ENCODE measurements at regions not wholly inside any gene's neighbourhood (a gene's known extent, or its start where the extent isn't known, plus 50 kb on each side); places are given as distances from the start of the nearest gene placed in this dataset.

DNA sequence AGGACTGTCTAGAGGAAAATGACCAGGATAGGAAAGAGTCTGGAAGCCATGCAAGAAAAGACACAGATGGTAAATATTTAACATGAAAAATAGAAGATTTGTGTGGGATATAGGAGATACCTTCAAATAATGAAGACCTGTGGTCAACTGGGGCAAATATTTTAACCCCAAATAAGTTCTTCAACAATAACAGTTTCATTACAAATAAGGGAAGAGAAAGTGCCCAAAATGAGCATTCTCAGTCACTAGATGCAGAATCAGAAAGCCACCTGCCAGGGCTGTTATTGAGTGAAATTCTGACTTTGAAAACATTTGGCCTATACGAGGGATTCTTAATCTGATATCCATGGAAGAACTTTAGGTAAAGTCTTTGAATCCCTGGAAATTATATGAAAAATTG, 231.2 kb upstream of the PLEKHG7 start (continued):
- TF ChIP-seq, protein P1, sequence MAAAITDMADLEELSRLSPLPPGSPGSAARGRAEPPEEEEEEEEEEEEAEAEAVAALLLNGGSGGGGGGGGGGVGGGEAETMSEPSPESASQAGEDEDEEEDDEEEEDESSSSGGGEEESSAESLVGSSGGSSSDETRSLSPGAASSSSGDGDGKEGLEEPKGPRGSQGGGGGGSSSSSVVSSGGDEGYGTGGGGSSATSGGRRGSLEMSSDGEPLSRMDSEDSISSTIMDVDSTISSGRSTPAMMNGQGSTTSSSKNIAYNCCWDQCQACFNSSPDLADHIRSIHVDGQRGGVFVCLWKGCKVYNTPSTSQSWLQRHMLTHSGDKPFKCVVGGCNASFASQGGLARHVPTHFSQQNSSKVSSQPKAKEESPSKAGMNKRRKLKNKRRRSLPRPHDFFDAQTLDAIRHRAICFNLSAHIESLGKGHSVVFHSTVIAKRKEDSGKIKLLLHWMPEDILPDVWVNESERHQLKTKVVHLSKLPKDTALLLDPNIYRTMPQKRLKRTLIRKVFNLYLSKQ (tag by site-specific recombination; IDR thresholded peaks at IDR 0.05; ENCODE audit: borderline replicate concordance), result no peak
- TF ChIP-seq SP7 (tag by site-specific recombination; IDR thresholded peaks at IDR 0.05) (no peak), ZNF677 (tag by site-specific recombination; IDR thresholded peaks at IDR 0.05) (no peak)
- TF ChIP-seq, protein P2, sequence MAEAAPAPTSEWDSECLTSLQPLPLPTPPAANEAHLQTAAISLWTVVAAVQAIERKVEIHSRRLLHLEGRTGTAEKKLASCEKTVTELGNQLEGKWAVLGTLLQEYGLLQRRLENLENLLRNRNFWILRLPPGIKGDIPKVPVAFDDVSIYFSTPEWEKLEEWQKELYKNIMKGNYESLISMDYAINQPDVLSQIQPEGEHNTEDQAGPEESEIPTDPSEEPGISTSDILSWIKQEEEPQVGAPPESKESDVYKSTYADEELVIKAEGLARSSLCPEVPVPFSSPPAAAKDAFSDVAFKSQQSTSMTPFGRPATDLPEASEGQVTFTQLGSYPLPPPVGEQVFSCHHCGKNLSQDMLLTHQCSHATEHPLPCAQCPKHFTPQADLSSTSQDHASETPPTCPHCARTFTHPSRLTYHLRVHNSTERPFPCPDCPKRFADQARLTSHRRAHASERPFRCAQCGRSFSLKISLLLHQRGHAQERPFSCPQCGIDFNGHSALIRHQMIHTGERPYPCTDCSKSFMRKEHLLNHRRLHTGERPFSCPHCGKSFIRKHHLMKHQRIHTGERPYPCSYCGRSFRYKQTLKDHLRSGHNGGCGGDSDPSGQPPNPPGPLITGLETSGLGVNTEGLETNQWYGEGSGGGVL (tag by site-specific recombination; IDR thresholded peaks at IDR 0.05), result no peak

DNA sequence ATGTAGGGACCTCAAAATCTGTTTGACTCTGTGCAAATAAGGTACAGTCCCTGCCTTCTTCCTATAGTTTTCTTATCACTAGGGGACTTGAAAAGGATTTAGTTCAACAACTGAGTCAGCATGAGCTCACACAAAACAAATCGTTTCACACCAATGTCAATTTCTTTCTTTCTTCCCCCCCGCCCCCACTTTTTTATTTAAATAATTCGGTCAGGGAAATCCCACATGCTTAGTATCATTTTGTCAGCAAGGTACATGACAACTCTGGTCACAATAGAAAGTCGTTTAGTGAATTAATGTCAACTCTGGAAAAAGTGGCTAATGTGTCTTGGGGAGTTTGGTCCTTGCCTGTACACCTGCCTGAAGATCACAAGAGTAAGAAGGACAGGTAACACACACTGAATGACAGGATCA, 232.2 kb upstream of the PLEKHG7 start:
- ChIA-PET CTCF (interaction anchor here (0.6 kb wide), 1 partner anchor 1064 kb away, joined by 8 read pairs; no protein-coding TSS in a partner anchor), POLR2A (interaction anchor here (0.7 kb wide), 1 partner anchor 325 kb away, joined by 3 read pairs; the partner anchor contains the start of gene BTG1)
- Histone ChIP-seq H3K27ac (ENCODE audit: extremely low read depth, low read depth, low read length) (no peak overlapping the region), H3K9me3 (ENCODE audit: control insufficient read depth, insufficient read depth, low read depth, low read length) (no peaks in the 10 kb centered on the region), H3K4me3 (ENCODE audit: low read depth, low read length) (no peak overlapping the region), H3K36me3 (ENCODE audit: control insufficient read depth in 2 of 2, insufficient read depth in 1 of 2, low read length in 2 of 2) (no peaks in the 10 kb centered on the region), H3K4me1 (ENCODE audit: control insufficient read depth, insufficient read depth, low read length) (peaks cover 8% of the 10 kb centered on the region; the same call in 1 of the 2 replicates)
- TF ChIP-seq ZNF555 (tag by site-specific recombination; conservative IDR thresholded peaks at IDR 0.05) (no peak), ZSCAN23 (tag by site-specific recombination; IDR thresholded peaks at IDR 0.05) (no peak)
- TF ChIP-seq, protein P3, sequence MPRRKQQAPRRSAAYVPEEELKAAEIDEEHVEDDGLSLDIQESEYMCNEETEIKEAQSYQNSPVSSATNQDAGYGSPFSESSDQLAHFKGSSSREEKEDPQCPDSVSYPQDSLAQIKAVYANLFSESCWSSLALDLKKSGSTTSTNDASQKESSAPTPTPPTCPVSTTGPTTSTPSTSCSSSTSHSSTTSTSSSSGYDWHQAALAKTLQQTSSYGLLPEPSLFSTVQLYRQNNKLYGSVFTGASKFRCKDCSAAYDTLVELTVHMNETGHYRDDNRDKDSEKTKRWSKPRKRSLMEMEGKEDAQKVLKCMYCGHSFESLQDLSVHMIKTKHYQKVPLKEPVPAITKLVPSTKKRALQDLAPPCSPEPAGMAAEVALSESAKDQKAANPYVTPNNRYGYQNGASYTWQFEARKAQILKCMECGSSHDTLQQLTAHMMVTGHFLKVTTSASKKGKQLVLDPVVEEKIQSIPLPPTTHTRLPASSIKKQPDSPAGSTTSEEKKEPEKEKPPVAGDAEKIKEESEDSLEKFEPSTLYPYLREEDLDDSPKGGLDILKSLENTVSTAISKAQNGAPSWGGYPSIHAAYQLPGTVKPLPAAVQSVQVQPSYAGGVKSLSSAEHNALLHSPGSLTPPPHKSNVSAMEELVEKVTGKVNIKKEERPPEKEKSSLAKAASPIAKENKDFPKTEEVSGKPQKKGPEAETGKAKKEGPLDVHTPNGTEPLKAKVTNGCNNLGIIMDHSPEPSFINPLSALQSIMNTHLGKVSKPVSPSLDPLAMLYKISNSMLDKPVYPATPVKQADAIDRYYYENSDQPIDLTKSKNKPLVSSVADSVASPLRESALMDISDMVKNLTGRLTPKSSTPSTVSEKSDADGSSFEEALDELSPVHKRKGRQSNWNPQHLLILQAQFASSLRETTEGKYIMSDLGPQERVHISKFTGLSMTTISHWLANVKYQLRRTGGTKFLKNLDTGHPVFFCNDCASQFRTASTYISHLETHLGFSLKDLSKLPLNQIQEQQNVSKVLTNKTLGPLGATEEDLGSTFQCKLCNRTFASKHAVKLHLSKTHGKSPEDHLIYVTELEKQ (tag by site-specific recombination; IDR thresholded peaks at IDR 0.05; ENCODE audit: borderline replicate concordance), result no peak

DNA sequence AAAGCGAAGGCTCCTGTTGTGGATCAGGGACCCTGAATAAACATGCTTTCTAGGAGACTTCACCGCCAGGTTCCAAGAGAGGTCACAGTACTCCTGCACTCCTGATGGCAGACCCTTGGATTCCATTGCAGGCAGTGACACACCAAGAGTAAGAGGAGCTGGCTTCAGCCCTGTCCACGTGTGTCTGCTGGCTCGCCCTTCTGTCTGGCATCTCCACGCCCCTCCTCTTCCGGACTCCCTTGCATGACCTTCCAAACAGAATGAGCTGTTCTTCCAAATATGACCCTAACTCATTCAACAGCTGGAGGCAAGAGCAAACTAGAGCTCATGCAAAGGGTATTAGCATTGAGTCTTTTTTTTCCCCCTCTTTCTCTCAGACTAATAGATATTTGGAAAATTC, 233.0 kb upstream of the PLEKHG7 start:
- H3K9me3 ChIP-seq (ENCODE audit: control insufficient read depth, insufficient read depth, low read depth, low read length), result no peaks in the 10 kb centered on the region
- TF ChIP-seq ZNF391 (tag by site-specific recombination; IDR thresholded peaks at IDR 0.05; ENCODE audit: borderline replicate concordance, low read depth) (no peak), KLF9 (tag by site-specific recombination; IDR thresholded peaks at IDR 0.05; ENCODE audit: low read depth) (no peak), ZNF660 (tag by site-specific recombination; IDR thresholded peaks at IDR 0.05) (no peak), GFI1B (tag by site-specific recombination; IDR thresholded peaks at IDR 0.05) (no peak), ZNF433 (tag by site-specific recombination; IDR thresholded peaks at IDR 0.05; ENCODE audit: low read depth) (no peak), SCRT2 (tag by site-specific recombination; IDR thresholded peaks at IDR 0.05) (no peak), ZNF843 (tag by site-specific recombination; IDR thresholded peaks at IDR 0.05) (no peak), ZNF211 (tag by site-specific recombination; IDR thresholded peaks at IDR 0.05; ENCODE audit: low read depth) (no peak), ZNF184 (tag by site-specific recombination; IDR thresholded peaks at IDR 0.05) (no peak), ZNF76 (tag by site-specific recombination; IDR thresholded peaks at IDR 0.05; ENCODE audit: borderline replicate concordance, low read depth) (no peak), ZNF37A (tag by site-specific recombination; IDR thresholded peaks at IDR 0.05) (no peak), ZNF311 (tag by site-specific recombination; IDR thresholded peaks at IDR 0.05; ENCODE audit: borderline replicate concordance) (no peak), ZNF558 (tag by site-specific recombination; IDR thresholded peaks at IDR 0.05) (no peak), ZNF777 (tag by site-specific recombination; IDR thresholded peaks at IDR 0.05; ENCODE audit: borderline replicate concordance) (no peak)
- TF ChIP-seq, protein P4, sequence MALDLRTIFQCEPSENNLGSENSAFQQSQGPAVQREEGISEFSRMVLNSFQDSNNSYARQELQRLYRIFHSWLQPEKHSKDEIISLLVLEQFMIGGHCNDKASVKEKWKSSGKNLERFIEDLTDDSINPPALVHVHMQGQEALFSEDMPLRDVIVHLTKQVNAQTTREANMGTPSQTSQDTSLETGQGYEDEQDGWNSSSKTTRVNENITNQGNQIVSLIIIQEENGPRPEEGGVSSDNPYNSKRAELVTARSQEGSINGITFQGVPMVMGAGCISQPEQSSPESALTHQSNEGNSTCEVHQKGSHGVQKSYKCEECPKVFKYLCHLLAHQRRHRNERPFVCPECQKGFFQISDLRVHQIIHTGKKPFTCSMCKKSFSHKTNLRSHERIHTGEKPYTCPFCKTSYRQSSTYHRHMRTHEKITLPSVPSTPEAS (tag by site-specific recombination; IDR thresholded peaks at IDR 0.05), result no peak
- ChIA-PET CTCF (interaction anchor here (0.6 kb wide), 1 partner anchor 1065 kb away, joined by 8 read pairs; no protein-coding TSS in a partner anchor), POLR2A (interaction anchor here (0.7 kb wide), 1 partner anchor 324 kb away, joined by 3 read pairs; the partner anchor contains the start of gene BTG1)
- peaks cover 8% of the 10 kb centered on the region; the same call in 1 of the 2 replicates for H3K4me1 ChIP-seq (ENCODE audit: control insufficient read depth, insufficient read depth, low read length)
- H3K27ac ChIP-seq (ENCODE audit: extremely low read depth, low read depth, low read length), result no peak overlapping the region
- no peaks in the 10 kb centered on the region for H3K36me3 ChIP-seq (ENCODE audit: control insufficient read depth in 2 of 2, insufficient read depth in 1 of 2, low read length in 2 of 2)
- no peak overlapping the region for H3K4me3 ChIP-seq (ENCODE audit: low read depth, low read length)
